ENCODE measurements at regions not wholly inside any gene's neighbourhood (a gene's known extent, or its start where the extent isn't known, plus 50 kb on each side); places are given as distances from the start of the nearest gene placed in this dataset.

- H3K27me3 ChIP-seq (ENCODE audit: insufficient read depth, low read length) = no peaks in the 10 kb centered on the region
- H4K8ac ChIP-seq (replicated peaks; ENCODE audit: insufficient read length, low read depth, low read length) = no peak overlapping the region
- H4K91ac ChIP-seq (ENCODE audit: insufficient read length, low read depth, low read length) = no peak overlapping the region
- no peak overlapping the region for H3K14ac ChIP-seq (ENCODE audit: insufficient read depth, low read length)
- no peak overlapping the region for H3K4ac ChIP-seq (ENCODE audit: low read depth, low read length)
- H2BK15ac ChIP-seq (ENCODE audit: low read depth, low read length) = no peak overlapping the region
- H3K23ac ChIP-seq (ENCODE audit: insufficient read length, low read depth, low read length) = no peak overlapping the region
- H2BK5ac ChIP-seq (ENCODE audit: insufficient read length, low read length) = no peak overlapping the region
- no peak for DNase-seq
- no peak overlapping the region for H3K4me3 Mint-ChIP-seq
- H4K5ac ChIP-seq (ENCODE audit: insufficient read length, low read depth, low read length) = no peak overlapping the region
- TF ChIP-seq, protein P1, sequence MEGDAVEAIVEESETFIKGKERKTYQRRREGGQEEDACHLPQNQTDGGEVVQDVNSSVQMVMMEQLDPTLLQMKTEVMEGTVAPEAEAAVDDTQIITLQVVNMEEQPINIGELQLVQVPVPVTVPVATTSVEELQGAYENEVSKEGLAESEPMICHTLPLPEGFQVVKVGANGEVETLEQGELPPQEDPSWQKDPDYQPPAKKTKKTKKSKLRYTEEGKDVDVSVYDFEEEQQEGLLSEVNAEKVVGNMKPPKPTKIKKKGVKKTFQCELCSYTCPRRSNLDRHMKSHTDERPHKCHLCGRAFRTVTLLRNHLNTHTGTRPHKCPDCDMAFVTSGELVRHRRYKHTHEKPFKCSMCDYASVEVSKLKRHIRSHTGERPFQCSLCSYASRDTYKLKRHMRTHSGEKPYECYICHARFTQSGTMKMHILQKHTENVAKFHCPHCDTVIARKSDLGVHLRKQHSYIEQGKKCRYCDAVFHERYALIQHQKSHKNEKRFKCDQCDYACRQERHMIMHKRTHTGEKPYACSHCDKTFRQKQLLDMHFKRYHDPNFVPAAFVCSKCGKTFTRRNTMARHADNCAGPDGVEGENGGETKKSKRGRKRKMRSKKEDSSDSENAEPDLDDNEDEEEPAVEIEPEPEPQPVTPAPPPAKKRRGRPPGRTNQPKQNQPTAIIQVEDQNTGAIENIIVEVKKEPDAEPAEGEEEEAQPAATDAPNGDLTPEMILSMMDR (conservative IDR thresholded peaks at IDR 0.05) = no peak
- no peak overlapping the region for H2BK120ac ChIP-seq (ENCODE audit: low read depth, low read length, poor library complexity, severe bottlenecking)
- H3K9me3 Mint-ChIP-seq = peaks cover 3 to 9% of the 10 kb centered on the region in 2 experiments; a peak in 2 of 5 replicates
- H3K18ac ChIP-seq (ENCODE audit: insufficient read length, low read depth, low read length) = no peak overlapping the region
- H3T11ph ChIP-seq (ENCODE audit: low read length) = no peak overlapping the region
- H3K56ac ChIP-seq (ENCODE audit: insufficient read length, low read depth, low read length) = no peak overlapping the region
- H3K9ac ChIP-seq (ENCODE audit: extremely low read depth, insufficient read length, low read length) = no peak overlapping the region
- no peaks in the 10 kb centered on the region for H3K79me1 ChIP-seq (ENCODE audit: insufficient read depth, low read depth, low read length, poor library complexity, severe bottlenecking)
- no peaks in the 10 kb centered on the region for H3K27me3 Mint-ChIP-seq (ENCODE audit: low read depth)
- H3K27ac Mint-ChIP-seq = no peak overlapping the region
- no peaks in the 10 kb centered on the region for H4K20me1 ChIP-seq (ENCODE audit: control insufficient read depth, insufficient read depth, insufficient read length)
- no peaks in the 10 kb centered on the region for H3K4me1 Mint-ChIP-seq
- H3K36me3 Mint-ChIP-seq (ENCODE audit: insufficient read depth in 1 of 3, low read depth in 3 of 3) = peaks cover 0 to 9% (median 2%) of the 10 kb centered on the region in 3 experiments; a peak in 3 of 7 replicates
- H2BK12ac ChIP-seq (ENCODE audit: insufficient read length, low read depth, low read length) = no peak overlapping the region
- no peak overlapping the region for H3K27ac ChIP-seq (ENCODE audit: insufficient read length, low read depth, low read length)
- H2AFZ ChIP-seq (ENCODE audit: low read length) = no peak overlapping the region
- H3K23me2 ChIP-seq (ENCODE audit: insufficient read length, low read depth, low read length, poor library complexity, severe bottlenecking) = no peaks in the 10 kb centered on the region
- H2BK20ac ChIP-seq (ENCODE audit: low read depth, low read length, poor library complexity, severe bottlenecking) = no peak overlapping the region
- no peaks in the 10 kb centered on the region for H3K79me2 ChIP-seq (ENCODE audit: insufficient read depth, low read length)
- H3K9me3 ChIP-seq (ENCODE audit: control insufficient read depth, low read depth, low read length) = no peaks in the 10 kb centered on the region
- no peaks in the 10 kb centered on the region for H3K4me1 ChIP-seq (ENCODE audit: insufficient read depth, low read length)
- H3K4me2 ChIP-seq (ENCODE audit: insufficient read depth, insufficient read length, low read length) = no peak overlapping the region
- no peak overlapping the region for H2AK5ac ChIP-seq (ENCODE audit: insufficient read length, low read length)
These were observed 437.3 kb downstream of the TBL1XR1 start for GRCh38 chr3:176759815-176760506.

All from H9 (cell line).